Head of caudate nucleus (tissue), 42 donors: ENCODE measurements at regions not wholly inside any gene's neighbourhood (a gene's known extent, or its start where the extent isn't known, plus 50 kb on each side); places are given as distances from the start of the nearest gene placed in this dataset.
A peak's percentile ranks its signal among the peaks of the same experiment; 100 is the strongest.

Source experiments
- DNase-seq, 42 donors: peaks; one replicate each; pipeline versions ENCODE4 v3.0.0 to v3.0.0-alpha.2; 2020 to 2021; ENCODE audit warnings: mixed read lengths in 7 of 42
- intact Hi-C: fragments of 100-400 bp; cut with DNase I; formaldehyde crosslinking; loops from one replicate; pipeline ENCODE4 v1.15.0; 2022

DNA sequence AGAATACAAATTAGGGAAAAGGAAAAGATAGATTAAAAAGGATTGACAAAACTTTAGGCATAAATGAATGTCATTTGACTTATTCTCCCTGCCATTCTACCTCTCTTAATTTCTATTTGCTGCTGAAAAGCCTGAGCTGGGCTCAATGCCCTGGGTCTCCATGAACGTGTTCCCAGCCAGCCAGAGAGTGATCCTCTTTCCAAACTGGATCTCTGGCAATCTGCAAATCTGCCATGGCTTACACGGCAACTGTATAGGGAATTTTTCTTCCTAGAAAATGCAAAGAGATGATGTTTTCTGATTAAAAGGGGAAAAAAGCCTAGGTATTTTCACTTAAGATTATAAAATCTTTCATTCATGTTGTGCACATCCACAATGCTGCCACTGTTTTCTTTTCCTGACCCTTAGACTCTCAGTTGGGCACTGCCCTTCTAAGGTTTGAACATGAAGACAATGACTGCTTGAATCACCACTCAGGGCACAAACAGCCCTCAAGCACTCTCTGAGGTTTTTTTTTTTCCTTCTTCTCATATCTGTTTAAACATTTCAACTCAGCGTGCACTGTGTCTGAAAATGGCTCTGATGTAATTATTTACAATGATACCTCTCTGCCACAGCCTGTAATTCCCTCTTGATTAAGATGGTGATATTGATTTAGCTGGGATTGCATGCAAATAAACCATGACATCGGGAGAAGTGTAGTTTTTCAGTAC lies 60.3 kb downstream of the DACT1 start:
- peak in 12 of 42 donors; percentile 4 to 52 (median 18) for DNase-seq
- intact Hi-C loops = no loop called here

DNA sequence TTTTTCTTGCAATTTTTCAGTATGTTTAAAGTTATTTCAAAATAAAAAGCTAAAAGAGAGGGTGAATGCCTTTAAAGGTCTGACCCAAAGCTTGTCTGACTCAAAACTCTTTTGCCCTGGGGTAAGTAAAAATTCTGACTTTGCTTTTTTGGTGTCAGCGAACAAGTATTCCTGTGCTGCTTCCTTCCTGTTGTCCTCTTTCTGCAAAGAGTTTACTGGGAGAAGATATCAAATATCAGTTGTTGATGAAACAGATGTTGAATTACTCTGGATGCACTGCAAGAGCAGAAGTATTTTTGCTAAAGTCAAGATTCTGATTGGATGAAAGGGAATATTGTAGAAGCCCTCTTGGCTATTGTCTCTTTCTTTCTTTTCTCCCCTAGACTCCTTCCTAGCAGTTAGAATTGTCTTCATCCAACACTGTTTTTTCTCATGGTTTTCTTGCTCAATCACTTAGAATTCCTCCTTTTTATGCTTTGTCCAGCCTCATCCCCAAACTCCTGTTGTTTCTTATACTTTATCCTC lies 62.0 kb downstream of the DACT1 start:
- intact Hi-C loops = no loop called here
- DNase-seq = no peak

DNA sequence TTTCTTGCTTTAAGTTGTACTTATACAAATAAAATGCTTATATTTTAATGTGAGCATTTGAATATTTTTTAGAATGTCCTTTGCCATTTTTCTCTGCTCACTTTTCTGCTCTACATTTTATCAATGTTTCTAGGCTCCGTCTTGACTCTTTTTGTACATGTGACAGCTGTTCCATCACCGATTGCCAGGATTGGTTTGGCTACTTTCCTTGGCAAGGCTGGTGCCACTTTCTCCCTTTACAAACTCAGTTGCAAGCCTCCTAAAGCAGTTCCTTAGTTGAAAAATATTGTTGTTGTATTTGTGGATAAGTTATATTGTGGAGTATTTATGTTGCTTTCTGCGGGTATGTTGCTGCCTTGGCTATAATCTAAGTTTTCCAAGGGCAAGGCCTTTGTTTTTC lies 63.4 kb downstream of the DACT1 start:
- intact Hi-C loops = no loop called here
- DNase-seq = peak in 4 of 42 donors; percentile 3 to 12 (median 6)

GRCh38 chr14:58701604-58702003 lies 63.8 kb downstream of the DACT1 start:
- DNase-seq = no peak
- intact Hi-C loops = no loop called here

DNA sequence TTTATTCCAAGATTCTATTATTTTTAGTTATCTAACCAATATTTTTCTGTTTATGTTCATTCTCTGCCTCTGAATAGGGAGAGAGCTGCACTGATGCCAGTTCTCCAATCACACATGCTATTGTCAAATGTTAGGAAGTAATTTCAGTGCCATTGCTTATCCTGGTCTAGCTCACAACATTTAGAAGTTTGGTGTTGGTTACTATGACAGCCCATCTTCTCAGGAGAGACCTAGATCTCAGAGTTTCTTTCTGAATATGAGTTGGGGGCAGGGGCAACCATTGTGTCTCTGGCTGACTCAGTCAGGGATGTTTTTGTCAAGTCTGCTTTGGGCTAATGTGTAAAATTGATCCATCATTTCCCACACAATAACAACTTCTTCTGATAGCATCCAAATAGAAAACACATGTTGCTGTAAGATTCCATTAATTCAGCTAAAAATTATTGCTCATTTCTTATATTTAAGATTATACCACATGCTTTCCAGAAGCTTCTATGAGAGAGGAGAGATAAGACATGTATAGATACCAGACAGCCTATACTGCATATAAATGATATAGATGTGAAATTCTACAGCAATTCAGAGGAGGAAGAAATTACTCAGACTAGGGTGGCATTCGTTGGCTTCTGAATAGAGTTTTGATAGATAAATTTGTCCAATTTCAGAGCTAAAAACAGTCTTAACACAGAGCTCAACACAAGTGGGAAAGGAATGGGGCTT lies 64.8 kb downstream of the DACT1 start:
- DNase-seq = no peak
- intact Hi-C loops = no loop called here

- intact Hi-C loops = no loop called here
- no peak for DNase-seq
Observed at GRCh38 chr14:58703161-58703506, 65.4 kb downstream of the DACT1 start.

GRCh38 chr14:58705066-58705465 lies 67.3 kb downstream of the DACT1 start:
- DNase-seq = no peak
- intact Hi-C loops = no loop called here

GRCh38 chr14:58707949-58708348 lies 70.2 kb downstream of the DACT1 start:
- intact Hi-C loops = no loop called here
- DNase-seq = no peak

- DNase-seq = no peak
- intact Hi-C loops = no loop called here
Observed at GRCh38 chr14:58709949-58710348, 72.2 kb downstream of the DACT1 start.

DNA sequence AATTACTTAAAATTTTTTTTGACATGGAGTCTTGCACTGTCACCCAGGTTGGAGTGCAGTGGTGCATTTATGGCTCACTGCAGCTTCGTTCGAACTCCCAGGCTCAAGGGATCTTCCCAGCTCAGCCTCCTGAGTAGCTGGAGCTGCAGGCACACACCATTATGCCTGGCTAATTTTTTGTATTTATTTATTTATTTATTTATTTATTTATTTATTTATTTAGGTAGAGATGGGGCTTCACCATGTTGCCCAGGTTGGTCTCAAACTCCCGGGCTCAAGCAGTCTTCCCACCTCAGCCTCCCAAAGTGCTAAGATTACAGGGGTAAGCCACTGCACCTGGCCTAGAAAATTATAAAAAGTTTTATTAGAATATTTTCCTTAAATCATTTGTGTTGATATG lies 73.6 kb downstream of the DACT1 start:
- intact Hi-C loops = no loop called here
- DNase-seq = no peak

DNA sequence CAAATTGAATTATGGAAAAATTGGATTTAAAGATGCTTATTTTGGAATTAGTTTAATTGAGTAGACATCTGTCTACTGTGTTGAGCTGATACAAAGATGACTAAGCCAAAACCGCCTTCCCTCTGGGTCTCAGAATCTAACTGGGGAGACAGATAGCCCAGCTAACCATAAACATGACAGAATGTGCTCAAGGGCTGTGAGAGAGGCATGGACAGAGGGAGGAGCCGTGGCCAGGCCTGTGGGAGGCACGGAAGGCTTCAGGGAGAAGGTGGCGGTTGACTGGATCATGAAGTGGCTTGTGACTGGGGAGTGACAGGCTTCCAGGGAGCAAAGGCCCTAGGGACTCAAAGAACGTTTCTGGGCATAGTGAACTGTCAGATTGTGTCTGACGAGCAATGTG lies 74.6 kb downstream of the DACT1 start:
- intact Hi-C loops = no loop called here
- DNase-seq = no peak

GRCh38 chr14:58713677-58714076 lies 75.9 kb downstream of the DACT1 start:
- DNase-seq = no peak
- intact Hi-C loops = no loop called here

- no peak for DNase-seq
- intact Hi-C loops = no loop called here
Observed at GRCh38 chr14:58716706-58717105, 78.9 kb downstream of the DACT1 start.

GRCh38 chr14:58717211-58717610 lies 79.4 kb downstream of the DACT1 start:
- intact Hi-C loops = no loop called here
- DNase-seq = no peak

- intact Hi-C loops = no loop called here
Observed at GRCh38 chr14:58717813-58718212, 80.1 kb downstream of the DACT1 start.

DNA sequence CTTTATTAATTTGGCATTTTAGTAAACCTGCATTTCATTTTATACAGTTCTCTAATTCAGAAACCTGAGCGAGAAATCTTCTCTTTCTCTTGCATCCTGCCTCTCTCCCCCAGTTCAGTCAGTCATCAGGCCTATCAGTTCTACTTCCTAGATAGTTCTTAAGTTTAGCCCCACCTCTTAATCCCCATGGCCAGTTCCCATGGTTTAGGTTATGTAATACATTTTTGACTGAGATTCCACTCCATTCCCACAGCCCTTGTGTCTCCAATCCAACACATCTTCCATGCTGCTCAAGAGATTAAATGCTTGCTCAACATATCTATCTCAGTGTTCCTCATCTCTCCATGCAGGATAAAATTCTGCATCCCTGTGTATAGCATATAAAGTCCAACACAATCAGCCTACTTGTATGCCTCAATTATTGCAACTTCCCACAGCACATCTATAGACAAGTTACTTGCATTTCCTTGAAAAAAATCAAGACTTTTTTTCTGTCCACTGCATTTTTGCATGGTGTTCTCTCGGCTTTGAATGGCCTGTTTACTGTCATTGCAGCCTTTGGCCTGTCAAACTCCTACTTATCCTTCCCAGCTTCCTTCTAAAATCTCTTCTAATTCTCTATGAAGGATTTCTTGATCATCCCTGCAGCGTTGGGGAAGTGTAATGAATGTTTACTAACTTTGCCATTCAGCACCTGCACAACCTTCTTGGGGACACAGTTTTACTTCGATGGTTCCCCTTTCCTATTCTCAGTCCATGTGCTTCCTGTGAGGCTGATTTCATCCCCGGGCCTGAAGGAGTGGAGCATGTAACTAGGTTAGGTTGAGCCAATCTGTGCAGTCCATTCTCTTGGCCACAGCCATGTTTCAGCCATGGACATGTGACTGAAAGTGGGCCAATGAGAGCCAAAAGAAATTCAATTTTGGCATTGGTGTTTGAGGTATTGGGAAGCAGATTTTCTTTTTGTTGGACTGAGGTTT lies 80.8 kb downstream of the DACT1 start:
- intact Hi-C loops = no loop called here
- DNase-seq = no peak

More at GRCh38 chr14:58717813-58718212, 80.1 kb downstream of the DACT1 start:
- DNase-seq = no peak

DNA sequence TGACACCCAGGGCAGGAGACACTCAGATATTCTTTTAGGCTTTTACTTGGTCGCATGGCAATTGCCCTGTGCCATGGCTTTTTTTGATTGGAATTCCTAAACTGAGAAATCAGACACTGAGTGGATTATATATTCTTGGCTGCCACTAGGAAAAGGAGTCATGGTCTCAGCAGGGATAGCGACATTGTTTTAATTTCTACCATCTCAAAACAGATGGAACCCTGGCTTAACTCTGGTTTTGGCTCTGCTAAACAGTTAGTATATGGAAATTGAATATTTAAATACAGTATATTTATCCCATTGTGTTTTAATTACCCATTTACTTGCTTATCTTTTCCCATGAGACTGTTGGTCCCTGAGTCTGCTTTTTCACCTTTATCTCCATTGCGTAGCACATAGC lies 84.0 kb downstream of the DACT1 start:
- intact Hi-C loops = no loop called here
- DNase-seq = no peak

GRCh38 chr14:58722441-58722840 lies 84.7 kb downstream of the DACT1 start:
- no peak for DNase-seq
- intact Hi-C loops = no loop called here

DNA sequence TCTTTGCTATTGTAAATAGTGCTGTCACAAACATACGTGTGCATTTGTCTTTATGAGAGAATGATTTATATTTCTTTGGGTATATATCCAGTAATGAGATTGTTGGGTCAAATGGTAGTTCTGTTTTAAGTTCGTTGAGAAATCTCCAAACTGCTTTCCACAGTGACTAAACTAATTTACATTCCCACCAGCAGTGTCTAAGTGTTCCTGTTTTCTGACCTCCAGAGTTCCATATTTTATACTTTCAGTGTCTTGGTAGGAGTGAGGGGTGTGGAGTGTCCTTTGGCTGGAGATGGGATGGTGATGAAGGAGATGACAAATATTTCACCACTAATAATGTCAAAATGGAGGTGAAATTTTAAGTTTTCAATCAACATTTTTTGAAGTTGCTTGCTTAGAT lies 86.4 kb downstream of the DACT1 start:
- intact Hi-C loops = no loop called here
- DNase-seq = no peak

DNA sequence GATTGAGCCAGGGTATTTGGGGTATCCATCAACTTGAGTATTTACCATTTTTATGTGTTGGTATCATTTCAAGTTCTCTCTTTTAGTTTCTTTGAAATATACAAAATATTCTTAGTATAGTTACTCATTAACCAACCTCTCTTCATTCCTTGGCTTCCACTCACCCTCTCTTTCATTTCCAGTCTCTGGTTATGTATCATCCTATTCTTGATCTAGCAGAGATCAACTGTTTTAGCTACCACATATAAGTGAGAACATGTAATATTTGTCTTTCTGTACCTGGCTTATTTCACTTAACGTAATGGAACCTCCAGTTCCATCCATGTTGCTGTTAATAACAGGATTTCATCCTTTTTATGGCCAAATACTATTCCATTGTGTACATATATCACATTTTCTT lies 86.9 kb downstream of the DACT1 start:
- DNase-seq = no peak
- intact Hi-C loops = no loop called here
